Activated CD8-positive, alpha-beta memory T cell treated with anti-CD3 and anti-CD28 coated beads for 36 hours (primary cell): ENCODE measurements at regions not wholly inside any gene's neighbourhood (a gene's known extent, or its start where the extent isn't known, plus 50 kb on each side); places are given as distances from the start of the nearest gene placed in this dataset.
"Not testable (repeated sequence)": the region's sequence is repeated elsewhere in the genome, so short reads cannot be mapped to it uniquely, and the experiment has no call there.

ENCODE experiments used
- CTCF ChIA-PET: fragments of 350-600 bp; sonication (Branson Sonifier 250); formaldehyde crosslinking; loops from one replicate; lab custom pipeline; 2021; ENCODE audit warnings: antibody characterized with exemption; lab: Charles Lee
- POLR2A ChIA-PET: fragments of 350-600 bp; sonication (Branson Sonifier 250); formaldehyde crosslinking; loops from one replicate; lab custom pipeline; 2021; ENCODE audit warnings: antibody characterized with exemption; lab: Charles Lee

DNA sequence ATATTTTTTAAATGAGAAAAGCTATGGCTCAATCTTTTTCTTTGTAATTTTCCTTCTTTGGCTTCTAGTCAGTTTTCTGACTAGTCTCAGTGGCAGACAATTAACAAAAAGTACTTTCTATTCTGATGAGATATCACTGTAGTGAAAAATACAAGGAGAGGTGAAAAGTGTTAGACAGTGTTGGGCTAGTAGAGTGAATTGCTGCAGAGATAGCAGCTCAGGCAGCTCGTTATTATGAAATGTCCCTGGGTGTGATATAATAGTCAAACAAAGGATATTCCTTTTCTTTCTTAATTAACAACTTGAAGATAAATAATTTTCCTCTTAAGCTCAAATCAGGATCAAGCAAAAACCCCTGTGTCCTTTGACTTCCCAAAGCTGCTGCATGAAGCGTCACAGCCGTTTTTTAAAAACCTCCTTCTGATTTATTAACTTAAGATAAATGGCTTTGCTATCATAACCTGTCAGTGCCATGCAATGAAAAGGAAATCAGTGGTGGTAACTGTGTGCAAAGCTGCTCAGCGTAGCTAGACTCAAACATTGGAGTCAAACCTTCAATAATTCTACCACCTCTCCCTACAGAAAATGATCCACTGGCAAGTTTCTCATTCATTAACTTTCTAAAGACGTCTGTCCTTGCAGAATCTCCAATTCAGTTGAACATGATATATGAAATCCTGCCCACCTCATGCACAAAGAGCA lies 646.6 kb upstream of the PTBP2 start:
- ChIA-PET CTCF (no interaction called here), POLR2A (no interaction called here)

DNA sequence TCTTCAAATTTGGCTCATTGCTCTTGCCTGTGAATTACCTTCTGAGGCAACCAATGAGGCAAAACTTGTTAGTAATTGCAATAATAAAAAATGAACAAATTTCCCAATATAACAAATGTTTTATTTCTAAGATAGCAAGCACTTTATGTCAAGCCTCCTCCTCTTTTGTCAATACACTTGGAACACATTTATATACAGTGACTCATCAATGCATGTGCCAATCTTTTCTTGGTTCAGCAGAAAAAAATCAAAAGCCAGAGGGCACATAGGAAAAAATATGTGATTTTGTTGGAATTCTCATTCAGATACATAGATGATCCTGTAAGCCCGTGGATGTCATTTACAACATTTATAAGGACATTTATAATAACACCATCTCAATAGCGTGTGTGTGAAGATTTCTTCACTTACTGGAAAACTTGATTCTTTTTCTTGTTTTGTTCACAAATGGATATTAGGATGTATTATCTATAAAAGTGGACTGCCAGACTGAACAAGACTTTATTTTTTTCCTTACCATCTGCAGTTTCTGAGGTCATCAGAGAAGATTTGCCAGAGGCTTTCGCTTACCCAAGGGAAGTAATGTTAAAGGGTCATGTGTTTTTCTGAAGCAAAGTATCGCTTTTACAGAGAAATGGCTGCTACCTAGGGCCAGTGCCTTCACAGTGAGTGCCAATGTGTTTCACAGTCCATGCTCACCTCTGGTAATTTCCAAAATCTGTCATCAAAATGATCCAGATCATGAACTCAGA lies 645.7 kb upstream of the PTBP2 start:
- POLR2A ChIA-PET: no interaction called here
- CTCF ChIA-PET: no interaction called here

- CTCF ChIA-PET: no interaction called here
- POLR2A ChIA-PET: no interaction called here
Measured at GRCh38 chr1:96076589-96076988, 645.0 kb upstream of the PTBP2 start.

DNA sequence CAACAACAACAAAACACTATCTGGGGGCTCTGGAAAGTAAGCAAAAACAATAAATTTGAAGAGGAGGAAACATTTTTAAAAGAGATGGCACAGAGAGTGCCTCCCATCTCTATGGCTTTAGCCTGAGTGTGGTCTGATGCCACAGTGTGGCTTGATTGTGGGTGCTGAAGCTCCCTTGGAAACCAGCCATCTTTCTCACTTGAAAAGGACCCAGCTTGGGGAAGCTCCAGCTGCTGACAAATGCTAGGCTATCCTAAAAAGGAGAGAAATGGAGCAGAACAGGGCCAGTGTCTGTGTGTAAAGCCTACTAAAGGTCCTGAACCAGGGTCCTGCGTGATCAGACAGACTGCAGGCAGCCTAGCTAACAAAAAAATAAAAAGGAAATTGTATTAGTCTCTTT lies 642.0 kb upstream of the PTBP2 start:
- POLR2A ChIA-PET: no interaction called here
- CTCF ChIA-PET: no interaction called here

- CTCF ChIA-PET: no interaction called here
- POLR2A ChIA-PET: no interaction called here
Measured at GRCh38 chr1:96080925-96081324, 640.7 kb upstream of the PTBP2 start.

GRCh38 chr1:96087719-96088118 lies 633.9 kb upstream of the PTBP2 start:
- CTCF ChIA-PET: no interaction called here
- POLR2A ChIA-PET: no interaction called here

GRCh38 chr1:96090134-96090533 lies 631.5 kb upstream of the PTBP2 start:
- ChIA-PET POLR2A (no interaction called here), CTCF (no interaction called here)

DNA sequence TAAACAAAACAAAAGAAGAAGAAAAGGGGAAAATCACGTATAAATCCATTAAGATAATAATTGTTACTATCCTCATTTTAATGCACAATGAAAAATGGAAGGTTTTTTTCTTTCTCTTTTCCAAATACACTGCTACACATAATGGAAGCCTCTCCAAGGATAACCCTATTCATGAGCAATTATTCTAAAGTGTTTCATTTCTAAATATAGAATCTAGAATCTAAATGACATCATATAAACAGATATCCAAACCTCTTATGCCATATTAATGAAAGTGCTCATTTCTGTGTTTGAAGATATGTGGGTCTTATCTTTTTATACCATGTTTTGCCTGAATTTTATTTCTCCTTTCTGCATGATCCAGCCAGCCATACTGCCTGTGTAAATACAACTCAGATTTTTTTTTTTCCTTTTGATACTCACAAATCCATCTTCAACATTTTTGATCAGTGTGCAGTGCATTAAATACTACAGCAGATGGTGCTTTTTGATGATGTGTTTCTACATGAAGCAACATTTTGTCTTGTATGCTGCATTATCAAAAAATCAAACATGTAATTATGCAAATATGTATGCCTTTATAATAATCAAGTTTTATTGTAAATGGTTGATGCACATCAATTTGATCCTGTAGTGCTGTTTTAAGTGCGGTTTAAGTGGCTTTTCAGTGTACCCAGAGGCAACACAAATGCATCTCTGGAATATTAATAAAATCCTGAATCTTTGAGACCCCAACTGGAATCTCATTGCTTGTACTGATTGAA lies 625.6 kb upstream of the PTBP2 start:
- CTCF ChIA-PET: no interaction called here
- POLR2A ChIA-PET: no interaction called here

DNA sequence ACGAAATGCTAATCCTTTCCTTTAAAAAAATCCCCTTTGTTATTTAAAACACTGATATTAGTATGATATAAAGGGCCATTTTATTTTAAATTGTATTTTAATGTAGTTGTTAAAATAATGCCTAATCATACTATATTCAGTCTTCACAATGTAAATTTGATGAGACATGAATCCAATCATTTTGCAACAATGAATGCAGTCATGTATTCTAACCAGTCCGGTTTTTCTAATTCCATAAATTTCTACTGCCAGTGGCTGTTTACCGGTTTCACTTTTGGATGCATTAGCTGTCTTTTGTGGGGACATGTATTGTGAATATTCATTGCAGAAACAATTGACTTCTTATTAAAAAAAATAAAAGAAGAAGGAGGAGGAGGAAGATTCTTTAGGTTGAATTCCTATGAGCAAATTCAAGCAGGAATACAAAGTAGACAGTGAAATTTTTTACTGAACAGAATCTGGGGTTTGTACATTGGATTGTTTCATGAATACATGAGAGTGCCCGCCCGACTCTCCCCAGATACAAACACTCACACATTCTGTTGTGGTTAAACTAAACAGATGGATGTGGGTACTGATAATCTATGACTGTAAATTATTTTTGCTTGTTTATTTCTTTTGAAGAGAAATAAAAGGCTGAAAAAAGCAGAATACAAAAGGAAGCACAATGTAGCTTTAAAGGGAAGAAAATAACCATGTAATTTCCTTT lies 624.8 kb upstream of the PTBP2 start:
- POLR2A ChIA-PET: no interaction called here
- CTCF ChIA-PET: no interaction called here

DNA sequence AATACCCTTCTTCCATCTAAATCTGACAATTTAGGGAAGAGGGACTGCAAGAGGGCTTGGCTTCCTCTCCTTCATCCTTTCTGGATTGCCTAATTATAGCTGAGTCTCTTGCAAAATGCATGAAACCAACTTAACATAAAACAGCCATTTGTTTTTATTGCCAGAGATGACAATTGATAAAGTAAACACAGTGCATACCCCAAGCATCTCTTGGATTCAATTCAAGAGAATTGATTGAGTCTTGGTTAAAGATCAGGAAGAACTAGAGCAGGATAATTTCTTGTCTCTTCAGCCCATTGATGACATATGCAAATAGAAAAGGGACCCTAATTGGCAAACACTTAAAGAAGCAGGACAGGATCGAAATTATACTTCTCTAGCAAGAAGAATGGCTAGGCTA lies 617.1 kb upstream of the PTBP2 start:
- ChIA-PET POLR2A (no interaction called here), CTCF (no interaction called here)

- CTCF ChIA-PET: no interaction called here
- POLR2A ChIA-PET: no interaction called here
Measured at GRCh38 chr1:96104906-96105305, 616.7 kb upstream of the PTBP2 start.

GRCh38 chr1:96116731-96117130 lies 604.9 kb upstream of the PTBP2 start:
- POLR2A ChIA-PET: no interaction called here
- CTCF ChIA-PET: no interaction called here

DNA sequence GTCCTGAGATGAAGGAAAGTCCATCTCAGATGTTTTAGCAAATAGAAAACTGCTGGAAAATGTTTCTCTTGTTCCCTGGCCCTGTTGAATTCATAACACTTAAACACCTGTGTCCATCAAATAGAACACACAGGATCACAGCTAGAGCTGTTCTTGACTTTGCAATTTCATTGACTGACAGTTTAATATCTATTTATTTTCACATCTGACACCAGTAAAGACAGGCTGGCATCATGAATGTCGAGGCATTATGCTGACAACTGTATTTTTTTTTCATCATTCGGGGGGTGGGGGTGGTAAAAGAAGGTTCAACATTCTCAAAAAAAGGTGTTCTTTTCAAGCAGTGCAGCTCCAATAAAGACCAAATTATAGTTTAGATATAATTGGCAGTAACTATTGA lies 591.2 kb upstream of the PTBP2 start:
- ChIA-PET POLR2A (no interaction called here), CTCF (no interaction called here)

DNA sequence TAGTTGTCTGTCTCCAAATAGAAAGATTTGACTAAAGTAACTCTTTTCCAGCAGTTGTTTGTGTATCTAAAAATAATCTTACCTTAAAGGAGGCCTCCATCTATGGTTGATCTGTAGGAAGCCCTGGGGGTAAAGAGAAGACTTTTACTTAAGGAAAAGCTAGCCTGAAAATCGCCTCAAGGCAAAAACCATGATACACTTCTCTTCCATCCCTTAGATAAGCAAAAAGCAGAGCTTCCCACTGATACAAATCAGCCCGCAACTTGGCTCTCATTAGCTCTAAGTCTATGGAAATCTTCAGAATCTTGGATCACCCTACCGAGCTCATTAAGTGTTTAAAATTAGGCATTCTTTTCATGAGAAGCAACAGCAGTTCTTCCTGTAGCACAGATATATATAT lies 576.9 kb upstream of the PTBP2 start:
- CTCF ChIA-PET: no interaction called here
- POLR2A ChIA-PET: no interaction called here

DNA sequence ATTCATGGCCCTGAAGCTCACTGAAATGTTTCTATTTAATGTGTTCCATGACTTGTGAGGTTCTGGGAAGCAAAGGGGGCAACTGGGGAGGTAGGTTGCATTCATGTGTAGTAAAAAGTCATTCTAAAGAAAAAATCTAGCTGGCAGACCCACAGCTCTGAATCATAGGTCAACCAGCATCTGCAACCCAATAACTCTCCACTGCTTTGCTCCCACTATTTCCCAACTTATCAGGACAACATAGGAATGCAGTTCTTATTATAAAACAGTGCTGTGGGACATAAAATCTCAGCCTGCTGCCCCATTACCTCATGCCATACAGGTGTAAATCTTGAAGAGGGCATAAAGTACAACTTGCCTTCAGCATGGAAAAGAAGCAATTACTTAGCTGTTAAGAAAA lies 576.1 kb upstream of the PTBP2 start:
- POLR2A ChIA-PET: no interaction called here

DNA sequence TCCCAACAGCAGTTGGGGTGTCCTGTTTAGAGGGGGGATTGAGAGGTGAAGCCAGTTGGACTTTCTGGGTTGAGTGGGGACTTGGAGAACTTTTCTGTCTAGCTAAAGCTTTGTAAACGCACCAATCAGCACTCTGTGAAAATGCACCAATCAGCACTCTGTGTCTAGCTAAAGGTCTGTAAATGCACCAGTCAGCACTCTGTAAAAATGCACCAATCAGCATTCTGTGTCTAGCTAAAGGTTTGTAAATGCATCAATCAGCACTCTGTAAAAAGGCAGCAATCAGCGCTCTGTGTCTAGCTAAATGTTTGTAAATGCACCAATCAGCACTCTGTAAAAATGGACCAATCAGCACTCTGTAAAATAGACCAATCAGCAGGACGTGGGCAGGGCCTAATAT lies 568.6 kb upstream of the PTBP2 start:
- CTCF ChIA-PET: interaction anchor here (0.7 kb wide), 1 partner anchor 284 kb away, joined by 3 read pairs; no protein-coding TSS in a partner anchor
- POLR2A ChIA-PET: not testable (repeated sequence)

More for the DNA sequence above, 576.1 kb upstream of the PTBP2 start:
- CTCF ChIA-PET: no interaction called here

DNA sequence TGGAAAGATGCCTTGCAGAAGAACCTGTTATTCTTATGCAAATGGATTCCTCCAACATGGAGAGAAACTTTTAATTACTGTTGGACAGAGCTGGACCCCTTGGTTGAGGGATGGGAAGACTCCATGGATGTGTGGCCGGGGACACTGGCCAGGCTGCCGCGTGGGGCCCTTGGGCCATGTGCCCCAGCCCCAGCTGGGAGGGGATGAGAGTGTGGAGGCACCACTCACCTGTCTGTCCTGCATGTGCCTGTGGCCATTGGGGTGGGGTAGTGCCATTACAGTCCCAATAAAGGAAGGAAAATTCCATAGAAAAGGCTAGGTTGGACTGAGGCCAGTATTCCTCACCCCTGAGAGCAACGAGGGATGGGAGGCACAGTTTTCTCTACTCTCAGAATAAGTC lies 564.5 kb upstream of the PTBP2 start:
- ChIA-PET CTCF (no interaction called here), POLR2A (no interaction called here)

GRCh38 chr1:96159379-96159778 lies 562.2 kb upstream of the PTBP2 start:
- ChIA-PET POLR2A (no interaction called here), CTCF (no interaction called here)

DNA sequence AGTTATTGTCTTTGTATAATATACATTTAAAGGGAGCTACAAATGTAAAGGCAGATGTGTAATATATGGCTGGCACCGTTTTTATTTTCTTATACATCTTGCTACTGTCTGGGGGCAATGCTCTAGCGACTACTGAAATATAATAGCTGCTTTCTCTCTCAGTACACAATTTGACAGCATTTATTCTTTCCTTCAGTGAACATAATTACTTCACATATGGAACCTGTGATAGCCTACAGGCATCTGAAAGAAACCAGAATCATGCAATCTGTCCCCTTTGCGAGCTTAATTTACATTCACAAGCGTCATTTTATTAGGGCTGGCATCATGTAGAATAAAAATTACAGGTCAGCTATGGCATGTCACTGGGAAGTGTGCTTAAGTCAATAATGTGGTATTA lies 557.5 kb upstream of the PTBP2 start:
- ChIA-PET POLR2A (no interaction called here), CTCF (no interaction called here)

- CTCF ChIA-PET: no interaction called here
- POLR2A ChIA-PET: no interaction called here
Measured at GRCh38 chr1:96178053-96178452, 543.5 kb upstream of the PTBP2 start.
